ENCODE measurements at regions not wholly inside any gene's neighbourhood (a gene's known extent, or its start where the extent isn't known, plus 50 kb on each side); places are given as distances from the start of the nearest gene placed in this dataset.
"Not testable (repeated sequence)": the region's sequence is repeated elsewhere in the genome, so short reads cannot be mapped to it uniquely, and the experiment has no call there.

DNA sequence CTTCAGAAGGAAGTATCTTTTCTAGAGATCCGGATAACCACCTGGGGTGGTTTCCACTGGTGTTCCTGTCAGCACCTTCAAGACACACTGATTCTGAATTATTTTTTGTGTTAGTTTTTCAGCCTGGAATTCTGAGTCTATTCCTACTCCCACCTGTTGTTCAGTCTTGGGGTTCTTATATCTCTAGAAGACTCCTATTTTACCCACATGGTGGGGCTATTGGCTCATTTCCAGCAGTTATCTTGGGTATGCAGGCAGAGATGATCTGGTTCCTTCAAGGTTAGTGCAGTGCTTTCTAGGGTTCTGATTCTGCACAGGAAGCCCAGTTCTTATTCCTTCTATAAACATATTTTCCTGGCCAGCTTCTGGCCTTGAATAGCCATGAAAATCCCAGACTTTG, 175.6 kb upstream of the PDE7B start:
- in situ Hi-C loops (cut with HindIII; ENCODE audit: low pct_unique_long_range_greater_than_20kb, low sequenced_read_pairs): no loop called here

GRCh38 chr6:135680964-135681913, 170.3 kb upstream of the PDE7B start:
- in situ Hi-C loops (cut with HindIII; ENCODE audit: low pct_unique_long_range_greater_than_20kb, low sequenced_read_pairs): no loop called here
- no peak for DNase-seq (ENCODE audit: low read depth, low spot score)

More for the DNA sequence above, 175.6 kb upstream of the PDE7B start:
- peak; percentile 69 for DNase-seq (ENCODE audit: low read depth, low spot score)

- no peak for DNase-seq (ENCODE audit: low read depth, low spot score)
- in situ Hi-C loops (cut with HindIII; ENCODE audit: low pct_unique_long_range_greater_than_20kb, low sequenced_read_pairs): no loop called here
These were observed 164.7 kb upstream of the PDE7B start for GRCh38 chr6:135686784-135687301.

DNA sequence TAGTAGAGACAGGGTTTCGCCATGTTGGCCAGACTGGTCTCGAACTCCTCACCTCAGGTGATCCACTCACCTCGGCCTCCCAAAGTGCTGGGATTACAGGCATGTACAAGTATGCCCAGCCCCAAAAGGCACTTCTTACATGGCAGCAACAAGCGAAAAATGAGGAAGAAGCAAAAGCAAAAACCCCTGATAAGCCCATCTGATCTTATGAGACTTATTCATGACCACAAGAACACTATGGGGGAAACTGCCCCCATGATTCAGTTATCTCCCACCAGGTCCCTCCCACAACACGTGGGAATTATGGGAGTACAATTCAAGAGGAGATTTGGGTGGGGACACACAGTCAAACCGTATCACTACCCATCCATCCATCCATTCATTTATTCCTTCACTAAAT, 163.0 kb upstream of the PDE7B start:
- DNase-seq (ENCODE audit: low read depth, low spot score); in situ Hi-C loops (cut with HindIII; ENCODE audit: low pct_unique_long_range_greater_than_20kb, low sequenced_read_pairs): not testable (repeated sequence)

GRCh38 chr6:135692426-135692825, 159.1 kb upstream of the PDE7B start:
- no peak for DNase-seq (ENCODE audit: low read depth, low spot score)
- in situ Hi-C loops (cut with HindIII; ENCODE audit: low pct_unique_long_range_greater_than_20kb, low sequenced_read_pairs): no loop called here

DNA sequence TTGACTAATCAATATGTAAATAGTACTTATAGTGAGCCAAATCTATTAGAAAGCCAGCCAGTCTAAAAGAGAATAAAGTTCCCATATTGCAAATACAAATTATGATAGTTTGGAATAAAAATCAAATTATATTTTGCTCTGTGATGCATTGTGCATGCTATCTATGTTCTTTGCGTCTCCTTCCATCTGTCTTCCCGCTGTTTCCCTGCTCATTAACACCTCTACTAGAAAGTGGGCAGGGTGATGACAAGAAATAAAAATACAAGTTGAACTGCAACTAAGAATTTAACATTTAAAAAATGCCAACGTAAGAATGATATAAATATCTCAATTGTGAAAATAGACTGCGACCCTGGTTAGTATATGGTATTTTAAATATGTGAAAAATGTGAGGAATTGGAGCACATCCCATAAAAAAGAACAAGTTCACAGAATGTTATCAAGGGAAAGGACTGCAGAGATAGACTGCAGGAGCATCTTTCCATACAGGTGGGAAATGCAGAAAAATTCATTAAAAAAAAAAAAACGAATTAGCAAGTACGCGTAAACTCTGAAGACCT, 157.6 kb upstream of the PDE7B start:
- in situ Hi-C loops (cut with HindIII; ENCODE audit: low pct_unique_long_range_greater_than_20kb, low sequenced_read_pairs): no loop called here
- no peak for DNase-seq (ENCODE audit: low read depth, low spot score)

DNA sequence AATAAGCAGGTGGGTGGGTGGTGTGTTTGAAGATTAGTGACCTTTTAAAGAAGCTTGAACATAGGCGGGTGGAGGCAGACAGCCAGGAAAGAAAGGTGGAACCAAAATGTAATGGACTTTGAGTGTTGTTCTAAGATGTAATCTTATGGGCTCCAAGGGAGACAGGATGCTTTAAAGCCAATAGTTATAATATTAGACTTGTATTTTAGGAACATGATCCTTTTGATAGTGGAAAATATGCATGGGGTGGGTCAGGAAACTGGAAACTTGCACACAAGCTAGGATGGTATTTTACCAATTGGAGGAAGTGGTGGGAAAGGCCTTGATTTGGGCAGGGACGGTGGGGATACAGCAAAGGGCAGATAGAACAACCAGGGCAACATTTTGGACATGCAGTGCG, 151.8 kb upstream of the PDE7B start:
- no peak for DNase-seq (ENCODE audit: low read depth, low spot score)

GRCh38 chr6:135701426-135701825, 150.1 kb upstream of the PDE7B start:
- DNase-seq (ENCODE audit: low read depth, low spot score): no peak
- in situ Hi-C loops (cut with HindIII; ENCODE audit: low pct_unique_long_range_greater_than_20kb, low sequenced_read_pairs): no loop called here

More for the DNA sequence above, 151.8 kb upstream of the PDE7B start:
- in situ Hi-C loops (cut with HindIII; ENCODE audit: low pct_unique_long_range_greater_than_20kb, low sequenced_read_pairs): no loop called here

DNA sequence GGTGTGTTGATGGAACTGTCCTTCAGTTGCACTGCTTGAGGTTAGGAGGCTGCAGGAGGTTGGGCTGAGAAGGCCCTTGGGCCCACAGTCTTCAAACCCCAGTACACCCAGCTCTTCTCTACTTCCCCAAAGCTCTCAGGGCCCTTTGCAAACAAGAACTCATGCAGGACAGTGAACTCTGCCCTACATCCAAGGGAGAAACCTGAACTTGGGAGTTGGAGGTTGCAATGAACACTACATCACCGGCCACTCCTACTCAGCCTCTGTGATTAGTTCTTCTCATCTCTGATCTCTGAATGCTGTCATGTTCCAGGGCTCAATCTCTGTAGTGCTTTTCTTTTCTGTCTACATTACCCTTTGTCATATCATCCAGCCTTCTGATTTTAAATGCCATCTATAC, 148.5 kb upstream of the PDE7B start:
- no peak for DNase-seq (ENCODE audit: low read depth, low spot score)
- in situ Hi-C loops (cut with HindIII; ENCODE audit: low pct_unique_long_range_greater_than_20kb, low sequenced_read_pairs): no loop called here

- no peak for DNase-seq (ENCODE audit: low read depth, low spot score)
- in situ Hi-C loops (cut with HindIII; ENCODE audit: low pct_unique_long_range_greater_than_20kb, low sequenced_read_pairs): no loop called here
These were observed 147.9 kb upstream of the PDE7B start for GRCh38 chr6:135703621-135704020.

- in situ Hi-C loops (cut with HindIII; ENCODE audit: low pct_unique_long_range_greater_than_20kb, low sequenced_read_pairs): no loop called here
- DNase-seq (ENCODE audit: low read depth, low spot score): no peak
These were observed 144.1 kb upstream of the PDE7B start for GRCh38 chr6:135707426-135707825.

GRCh38 chr6:135710042-135710441, 141.5 kb upstream of the PDE7B start:
- in situ Hi-C loops (cut with HindIII; ENCODE audit: low pct_unique_long_range_greater_than_20kb, low sequenced_read_pairs): no loop called here
- DNase-seq (ENCODE audit: low read depth, low spot score): no peak

- in situ Hi-C loops (cut with HindIII; ENCODE audit: low pct_unique_long_range_greater_than_20kb, low sequenced_read_pairs): no loop called here
- no peak for DNase-seq (ENCODE audit: low read depth, low spot score)
These were observed 129.3 kb upstream of the PDE7B start for GRCh38 chr6:135722190-135722589.

DNA sequence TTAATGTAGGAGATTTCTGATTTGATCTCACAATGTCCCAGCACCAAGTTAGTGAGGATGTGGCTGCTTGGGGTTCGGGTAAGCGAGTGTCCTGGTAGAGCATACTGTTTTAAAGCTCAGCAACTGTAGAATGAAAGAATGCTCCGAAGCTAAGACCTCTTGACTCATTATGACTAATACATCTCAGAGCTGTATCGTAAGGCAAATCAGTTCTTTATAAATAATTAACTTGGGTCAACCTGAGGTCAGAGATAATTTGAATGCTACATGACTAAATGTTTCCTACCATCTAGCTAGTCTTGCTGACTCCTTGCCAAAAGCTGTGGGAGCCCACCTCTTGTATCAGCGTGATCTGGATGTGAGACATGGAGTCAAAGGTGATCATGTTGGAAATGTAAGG, 128.8 kb upstream of the PDE7B start:
- in situ Hi-C loops (cut with HindIII; ENCODE audit: low pct_unique_long_range_greater_than_20kb, low sequenced_read_pairs): no loop called here
- DNase-seq (ENCODE audit: low read depth, low spot score): no peak

GRCh38 chr6:135728589-135728988, 122.9 kb upstream of the PDE7B start:
- no peak for DNase-seq (ENCODE audit: low read depth, low spot score)
- in situ Hi-C loops (cut with HindIII; ENCODE audit: low pct_unique_long_range_greater_than_20kb, low sequenced_read_pairs): no loop called here

GRCh38 chr6:135731116-135731515, 120.4 kb upstream of the PDE7B start:
- DNase-seq (ENCODE audit: low read depth, low spot score): no peak
- in situ Hi-C loops (cut with HindIII; ENCODE audit: low pct_unique_long_range_greater_than_20kb, low sequenced_read_pairs): no loop called here

DNA sequence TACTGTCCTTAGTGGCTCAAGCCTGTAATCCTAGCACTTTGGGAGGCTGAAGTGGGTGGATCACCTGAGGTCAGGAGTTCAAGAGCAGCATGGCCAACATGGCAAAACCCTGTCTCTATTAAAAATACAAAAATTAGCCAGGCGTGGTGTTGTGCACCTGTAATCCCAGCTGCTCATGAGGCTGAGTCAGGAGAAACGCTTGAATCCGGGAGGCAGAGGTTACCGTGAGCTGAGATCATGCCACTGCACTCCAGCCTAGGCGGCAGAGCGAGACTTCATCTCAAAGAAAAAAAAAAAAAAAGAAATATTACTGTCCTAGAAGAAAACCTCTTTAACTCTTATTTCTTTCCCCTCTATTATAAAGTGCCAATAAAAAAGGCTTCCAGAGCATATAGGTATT, 115.2 kb upstream of the PDE7B start:
- DNase-seq (ENCODE audit: low read depth, low spot score); in situ Hi-C loops (cut with HindIII; ENCODE audit: low pct_unique_long_range_greater_than_20kb, low sequenced_read_pairs): not testable (repeated sequence)

DNA sequence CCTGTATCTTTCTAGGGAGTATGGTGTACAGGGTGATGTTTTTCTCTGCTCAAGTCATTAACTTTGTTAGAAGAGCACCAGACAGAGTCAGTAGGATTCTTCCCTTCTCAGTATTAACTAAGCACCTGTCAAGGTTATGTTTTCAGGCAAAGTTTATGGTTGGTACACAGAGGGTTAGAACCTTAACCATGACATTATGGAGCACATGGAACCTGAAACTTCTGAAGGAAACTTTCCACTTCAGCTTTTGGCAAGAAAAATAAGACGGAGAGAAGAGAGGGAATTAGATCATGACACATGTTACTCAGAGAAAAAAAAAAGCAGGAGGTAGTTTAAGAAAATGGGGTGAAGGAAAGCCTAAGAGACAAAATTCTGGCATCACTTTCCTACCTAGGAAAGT, 112.9 kb upstream of the PDE7B start:
- no peak for DNase-seq (ENCODE audit: low read depth, low spot score)
- in situ Hi-C loops (cut with HindIII; ENCODE audit: low pct_unique_long_range_greater_than_20kb, low sequenced_read_pairs): no loop called here

DNA sequence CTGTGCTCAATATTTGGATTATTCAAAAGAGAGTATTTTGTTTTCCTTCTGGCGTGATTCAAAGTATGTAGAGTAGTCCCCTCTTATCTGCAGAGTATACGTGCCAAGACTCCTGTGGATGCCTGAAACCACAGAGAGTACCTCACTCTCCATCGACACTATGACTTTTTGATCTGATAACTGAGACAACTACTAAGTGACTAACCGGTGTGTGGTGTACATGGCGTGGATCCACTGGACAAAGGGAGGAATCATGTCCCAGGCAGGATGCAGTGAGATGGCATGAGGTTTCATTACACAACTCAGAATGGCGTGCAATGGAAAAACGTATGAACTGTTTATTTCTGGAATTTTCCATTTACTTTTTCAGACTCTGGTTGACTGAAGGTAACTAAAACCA, 112.2 kb upstream of the PDE7B start:
- DNase-seq (ENCODE audit: low read depth, low spot score): no peak
- in situ Hi-C loops (cut with HindIII; ENCODE audit: low pct_unique_long_range_greater_than_20kb, low sequenced_read_pairs): no loop called here

All from SK-MEL-5 (cell line).